HG03066 (cell line): ENCODE measurements at regions not wholly inside any gene's neighbourhood (a gene's known extent, or its start where the extent isn't known, plus 50 kb on each side); places are given as distances from the start of the nearest gene placed in this dataset.

Source experiments
- ATAC-seq: cut with Tn5 transposase; IDR thresholded peaks from one replicate; pipeline ENCODE4 v1.9.1; 2021; ENCODE audit warnings: low read depth; ENCODE audit not compliant: unreplicated experiment

- ATAC-seq, result no peak
Observed at GRCh38 chr4:158010361-158010760, 162.5 kb downstream of the GASK1B start.

DNA sequence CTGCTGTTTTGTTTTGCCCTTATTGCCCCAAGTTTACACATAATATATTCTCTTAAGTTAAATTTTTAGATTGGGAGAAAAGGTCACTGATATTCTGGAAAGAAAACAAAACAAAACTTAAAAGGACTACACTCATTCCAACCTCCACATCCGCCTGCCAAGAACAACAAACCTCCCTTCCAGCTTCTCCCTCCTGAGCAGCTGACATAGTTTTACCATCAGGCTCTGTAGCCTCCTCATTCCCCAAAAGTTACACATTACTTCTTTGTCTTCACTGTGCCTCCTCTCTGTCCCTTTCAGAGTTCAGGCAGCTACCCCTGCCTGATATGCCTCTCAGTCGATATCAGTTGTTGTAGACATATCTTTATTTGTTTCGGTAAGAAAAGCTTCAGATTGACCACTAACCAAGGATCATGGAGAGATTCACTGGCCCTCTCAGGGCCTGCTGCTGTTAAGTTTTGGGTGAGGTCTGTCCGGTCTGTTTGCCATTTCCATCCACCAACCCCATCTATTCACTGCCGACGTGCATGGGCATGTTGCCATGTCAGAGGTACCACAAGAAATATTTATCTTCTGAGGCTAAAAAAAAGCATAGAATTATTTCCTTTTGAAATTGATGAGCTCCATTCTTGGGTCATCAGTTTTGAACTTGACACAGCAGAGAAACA lies 164.1 kb downstream of the GASK1B start:
- ATAC-seq, result no peak

GRCh38 chr4:158007566-158007965 lies 165.3 kb downstream of the GASK1B start:
- ATAC-seq, result no peak

DNA sequence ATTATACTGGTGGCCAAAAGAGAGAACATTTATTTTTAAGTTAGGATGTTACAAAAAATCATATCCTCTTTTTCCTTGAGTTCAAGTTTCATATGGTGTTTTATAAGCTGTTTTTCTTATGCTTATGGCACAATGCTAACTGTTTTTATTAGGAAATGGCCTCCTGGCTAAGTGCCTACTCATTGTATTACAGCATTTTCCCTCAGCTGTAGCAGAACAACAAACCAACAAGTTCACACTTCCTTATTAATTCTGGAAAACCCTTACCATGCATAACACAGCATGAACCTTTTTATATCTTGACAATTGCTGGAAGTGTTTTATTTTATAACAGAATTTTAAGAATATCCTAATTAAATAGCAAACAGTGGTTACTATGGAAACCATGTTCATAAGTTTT lies 165.8 kb downstream of the GASK1B start:
- no peak for ATAC-seq

- ATAC-seq, result no peak
Observed at GRCh38 chr4:158005021-158005420, 167.8 kb downstream of the GASK1B start.

- no peak for ATAC-seq
Observed at GRCh38 chr4:158004101-158004500, 168.7 kb downstream of the GASK1B start.

- ATAC-seq, result no peak
Observed at GRCh38 chr4:158003212-158003611, 169.6 kb downstream of the GASK1B start.

- ATAC-seq, result no peak
Observed at GRCh38 chr4:158002173-158002572, 170.7 kb downstream of the GASK1B start.

GRCh38 chr4:158001756-158002155 lies 171.1 kb downstream of the GASK1B start:
- ATAC-seq, result no peak

DNA sequence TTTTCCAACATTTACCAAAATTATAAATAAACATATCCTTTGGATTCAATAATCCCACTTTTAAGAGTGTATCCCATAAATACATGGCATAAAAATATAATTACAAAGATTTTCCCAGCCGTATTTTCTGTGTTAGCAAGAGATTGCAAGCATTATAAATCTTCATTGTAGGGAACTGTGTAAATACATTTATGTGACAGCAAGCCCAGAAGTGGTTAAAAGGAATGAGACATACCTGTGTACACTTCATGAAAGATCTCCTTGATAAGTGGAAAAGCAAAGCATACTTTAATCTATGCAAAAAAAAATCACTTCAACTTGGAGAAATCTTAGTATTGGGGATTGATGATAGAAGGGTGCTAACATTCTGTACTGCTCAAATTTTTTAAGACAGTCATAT lies 173.1 kb downstream of the GASK1B start:
- no peak for ATAC-seq

DNA sequence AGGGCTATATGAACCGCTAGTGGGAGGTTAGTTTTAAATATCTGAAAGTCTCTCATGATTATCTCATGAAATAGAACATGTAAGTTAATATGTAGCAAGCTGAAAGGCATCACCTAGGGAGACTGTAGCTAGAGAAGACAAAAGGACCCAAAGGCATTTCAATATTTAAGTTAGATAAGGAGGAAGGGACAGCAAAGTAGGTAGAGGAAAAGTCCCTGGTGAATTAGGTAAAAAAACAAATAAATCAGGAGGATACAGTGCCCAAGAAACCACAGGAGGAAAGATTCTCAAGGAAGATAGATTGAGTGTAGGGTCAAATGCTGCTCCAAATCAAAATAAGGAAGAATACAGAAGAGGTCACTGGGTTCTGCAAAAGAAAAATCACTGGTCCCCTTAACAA lies 175.5 kb downstream of the GASK1B start:
- no peak for ATAC-seq

DNA sequence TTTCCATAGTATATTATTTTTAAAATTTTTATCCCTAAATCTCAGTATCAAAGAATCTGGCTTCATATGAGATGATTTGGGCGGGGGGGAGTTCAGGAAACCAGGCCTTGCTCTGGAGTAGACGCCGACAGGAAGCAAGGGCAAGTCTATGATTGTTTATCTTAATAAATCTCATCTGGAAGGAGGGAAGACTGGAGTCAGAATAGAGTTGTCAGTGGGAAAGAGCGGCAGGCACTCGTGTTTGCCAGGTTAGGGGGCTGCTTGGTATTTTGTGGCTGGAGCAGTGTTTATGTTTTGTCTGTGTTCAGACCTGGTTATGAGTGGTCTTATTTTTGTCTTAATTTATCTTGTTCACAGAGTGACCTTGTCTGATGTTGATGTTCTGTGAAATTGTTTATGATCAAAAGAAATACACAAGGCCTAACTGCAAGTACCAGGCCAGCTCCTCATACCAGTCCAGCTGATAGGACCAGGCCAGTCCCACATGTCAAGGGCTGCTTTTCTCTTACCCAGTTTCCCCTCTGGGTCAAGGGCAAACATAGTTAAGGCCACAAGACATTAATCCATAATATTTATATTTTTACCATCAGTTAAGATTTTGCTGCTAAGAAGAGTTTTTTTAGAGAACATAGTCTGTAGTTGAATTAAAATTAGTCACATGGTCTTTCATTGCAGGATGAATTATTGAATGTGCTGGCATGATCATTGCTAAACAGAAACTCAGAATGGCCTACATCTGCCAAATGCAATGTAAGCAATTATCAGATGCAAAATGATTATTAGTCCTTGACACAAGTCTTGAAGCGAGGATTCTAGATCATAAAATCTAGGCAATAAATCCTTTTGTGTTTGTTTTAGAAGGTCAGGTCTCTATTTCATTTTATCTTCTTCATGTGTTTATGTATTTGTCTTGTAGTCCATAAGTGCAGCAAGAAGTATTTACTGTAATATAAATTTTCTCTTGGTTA lies 176.5 kb downstream of the GASK1B start:
- no peak for ATAC-seq

GRCh38 chr4:157994863-157995262 lies 178.0 kb downstream of the GASK1B start:
- no peak for ATAC-seq

DNA sequence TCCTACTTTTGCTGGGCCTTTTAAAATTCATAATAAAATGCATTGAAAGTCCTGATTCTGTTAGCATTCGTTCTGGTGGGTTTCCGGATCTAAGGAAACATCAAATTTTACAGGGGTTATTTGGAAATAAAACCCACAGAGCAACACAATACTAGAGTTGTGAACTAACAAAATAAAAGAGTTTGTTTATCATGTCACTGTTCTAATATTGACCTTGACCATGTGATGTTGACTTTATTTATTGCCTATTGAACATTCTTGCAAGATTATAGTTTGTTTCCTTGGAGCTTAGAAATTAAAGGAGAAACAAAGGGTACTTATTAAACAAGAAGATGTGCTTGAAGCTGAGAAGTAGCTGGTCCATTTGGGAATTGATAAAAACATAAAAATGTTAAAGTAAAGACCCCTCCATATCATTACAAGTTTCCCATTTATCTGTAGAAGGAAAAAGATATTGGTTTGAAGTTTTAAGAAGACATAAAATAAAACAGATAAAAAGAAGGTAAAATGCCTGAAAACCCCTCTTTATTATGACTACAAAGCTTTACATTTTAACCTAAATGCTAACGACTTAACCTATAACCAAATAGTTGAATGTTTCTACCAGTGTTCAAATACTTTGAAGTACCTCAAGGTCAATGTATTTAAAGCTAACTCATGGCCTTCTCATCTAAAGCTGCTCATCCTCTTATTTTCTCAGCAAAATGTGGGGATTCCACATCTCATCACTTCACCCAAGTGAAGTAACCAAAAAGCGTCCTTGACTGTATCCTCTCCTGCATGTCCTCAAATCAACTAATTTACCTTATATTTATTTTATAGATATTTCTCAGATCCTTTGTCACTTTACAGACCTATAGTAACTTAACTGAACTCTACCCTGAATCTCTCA lies 179.6 kb downstream of the GASK1B start:
- ATAC-seq, result no peak

- no peak for ATAC-seq
Observed at GRCh38 chr4:157992038-157992705, 180.7 kb downstream of the GASK1B start.

- ATAC-seq, result no peak
Observed at GRCh38 chr4:157988641-157989040, 184.2 kb downstream of the GASK1B start.

- ATAC-seq, result no peak
Observed at GRCh38 chr4:157984285-157984911, 188.4 kb downstream of the GASK1B start.

DNA sequence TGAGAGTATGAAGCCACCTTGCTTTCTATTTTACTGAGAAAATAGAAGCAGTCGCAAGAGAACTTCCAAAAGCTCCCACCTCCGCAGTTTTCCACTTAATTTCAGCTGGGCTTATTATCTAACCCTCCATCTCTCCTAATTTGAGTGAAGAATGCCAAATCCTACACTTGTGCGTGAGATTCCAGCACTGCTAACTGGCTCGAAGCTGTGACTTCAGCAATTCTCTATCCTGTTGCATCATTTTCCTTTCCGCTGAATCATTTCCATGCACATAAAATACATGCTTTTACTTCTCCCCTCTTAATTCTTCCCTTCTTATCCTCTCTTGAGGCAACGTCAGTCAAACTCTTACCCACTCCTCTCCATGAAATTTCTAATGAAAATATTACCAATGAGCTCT lies 189.5 kb downstream of the GASK1B start:
- ATAC-seq, result no peak

- no peak for ATAC-seq
Observed at GRCh38 chr4:157980158-157980557, 192.7 kb downstream of the GASK1B start.
